ENCODE measurements at regions not wholly inside any gene's neighbourhood (a gene's known extent, or its start where the extent isn't known, plus 50 kb on each side); places are given as distances from the start of the nearest gene placed in this dataset.
A peak's percentile ranks its signal among the peaks of the same experiment; 100 is the strongest.

DNA sequence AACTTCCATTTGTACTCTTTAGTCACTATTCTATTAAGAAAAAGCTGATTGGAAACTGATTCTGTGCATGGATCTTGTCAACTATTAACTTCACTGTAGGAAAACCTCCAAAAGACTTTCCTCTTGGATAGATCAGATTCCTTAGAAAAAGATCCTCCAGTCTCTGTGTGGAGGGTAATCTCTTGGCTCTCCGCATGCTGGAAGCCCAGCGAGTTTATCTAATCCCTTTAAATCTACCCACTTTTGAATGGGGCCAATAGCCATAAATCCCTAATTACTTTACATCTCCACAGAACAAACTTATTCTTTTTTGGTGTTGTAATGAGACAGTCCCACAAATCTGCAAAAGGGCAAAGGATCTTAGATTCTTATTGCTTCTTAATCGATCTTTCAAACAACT is 1206.4 kb upstream of the ADGRL4 start:
- no peaks in the 10 kb centered on the region for H3K27me3 ChIP-seq (ENCODE audit: control insufficient read depth, insufficient read depth, low read length)
- H3K27ac ChIP-seq (ENCODE audit: low read depth, low read length): no peak overlapping the region
- H3K9ac ChIP-seq (ENCODE audit: low read depth, low read length): no peak overlapping the region
- H3K36me3 ChIP-seq (ENCODE audit: control insufficient read depth, insufficient read depth, low read length): no peaks in the 10 kb centered on the region
- no peak overlapping the region for H3K4me3 ChIP-seq (ENCODE audit: low read depth, low read length)
- H3K9me3 ChIP-seq (ENCODE audit: control insufficient read depth, insufficient read depth, low read length): no peaks in the 10 kb centered on the region
- no peaks in the 10 kb centered on the region; the same call in 1 of the 2 replicates for H3K4me1 ChIP-seq (ENCODE audit: control insufficient read depth, insufficient read depth, low read length)

DNA sequence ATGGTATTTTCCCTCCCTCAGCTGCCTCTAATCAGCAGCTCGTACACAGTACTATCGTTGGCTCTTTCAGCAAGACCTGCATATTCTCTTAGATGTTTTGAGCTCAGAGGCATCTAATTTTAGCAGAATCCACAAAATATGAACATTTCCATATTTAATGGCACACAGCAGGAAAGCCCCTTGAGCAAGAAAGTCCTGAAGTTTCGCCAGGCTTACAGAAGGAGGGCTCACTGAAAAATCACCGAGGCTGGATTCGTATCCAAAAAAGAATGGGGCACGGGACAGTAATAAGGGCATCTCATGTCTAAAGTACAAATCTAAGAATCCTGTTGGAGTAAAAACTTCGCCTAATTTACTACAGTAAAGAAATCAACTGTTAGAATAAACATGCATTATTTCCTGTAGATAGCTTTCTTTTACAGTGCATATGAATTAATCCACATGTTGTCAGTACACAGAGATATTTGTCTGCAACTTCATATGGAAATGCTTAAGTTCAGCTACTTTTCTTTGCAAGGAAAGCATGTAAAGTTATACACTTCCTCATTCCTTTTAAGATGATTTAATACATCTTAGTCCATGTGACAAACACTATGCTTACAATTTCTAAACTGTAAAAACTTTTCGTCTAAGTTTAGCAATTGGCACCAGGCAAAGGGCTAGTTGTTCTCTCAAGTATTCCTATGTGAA is 1205.3 kb upstream of the ADGRL4 start:
- no peak overlapping the region for H3K27ac ChIP-seq (ENCODE audit: low read depth, low read length)
- no peaks in the 10 kb centered on the region for H3K27me3 ChIP-seq (ENCODE audit: control insufficient read depth, insufficient read depth, low read length)
- H3K4me3 ChIP-seq (ENCODE audit: low read depth, low read length): no peak overlapping the region
- H3K9ac ChIP-seq (ENCODE audit: low read depth, low read length): no peak overlapping the region
- no peaks in the 10 kb centered on the region for H3K4me1 ChIP-seq (ENCODE audit: control insufficient read depth, insufficient read depth, low read length)
- H3K36me3 ChIP-seq (ENCODE audit: control insufficient read depth, insufficient read depth, low read length): no peaks in the 10 kb centered on the region
- H3K9me3 ChIP-seq (ENCODE audit: control insufficient read depth, insufficient read depth, low read length): no peaks in the 10 kb centered on the region

DNA sequence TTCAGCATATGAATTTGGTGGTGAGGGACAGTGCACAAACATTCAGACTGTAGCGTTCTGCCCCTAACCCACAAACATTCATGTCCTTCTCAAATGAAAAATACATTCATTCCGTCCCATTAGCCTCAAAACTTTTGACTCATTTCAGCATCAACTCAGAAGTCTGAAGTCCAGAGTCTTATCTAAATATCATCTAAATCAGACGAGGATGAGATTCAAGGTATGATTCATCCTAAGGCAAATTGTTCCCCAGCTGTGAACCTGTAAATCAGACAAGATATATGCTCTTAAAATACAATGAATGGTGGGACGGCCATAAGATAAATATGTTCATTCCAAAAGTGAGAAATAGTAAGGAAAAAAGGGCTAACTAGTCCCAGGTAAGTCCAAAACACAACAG is 1195.6 kb upstream of the ADGRL4 start:
- no peaks in the 10 kb centered on the region for H3K27me3 ChIP-seq (ENCODE audit: control insufficient read depth, insufficient read depth, low read length)
- H3K9me3 ChIP-seq (ENCODE audit: control insufficient read depth, insufficient read depth, low read length): no peaks in the 10 kb centered on the region
- no peaks in the 10 kb centered on the region for H3K4me1 ChIP-seq (ENCODE audit: control insufficient read depth, insufficient read depth, low read length)
- no peak overlapping the region for H3K9ac ChIP-seq (ENCODE audit: low read depth, low read length)
- no peaks in the 10 kb centered on the region for H3K36me3 ChIP-seq (ENCODE audit: control insufficient read depth, insufficient read depth, low read length)
- H3K4me3 ChIP-seq (ENCODE audit: low read depth, low read length): no peak overlapping the region
- no peak overlapping the region for H3K27ac ChIP-seq (ENCODE audit: low read depth, low read length)

DNA sequence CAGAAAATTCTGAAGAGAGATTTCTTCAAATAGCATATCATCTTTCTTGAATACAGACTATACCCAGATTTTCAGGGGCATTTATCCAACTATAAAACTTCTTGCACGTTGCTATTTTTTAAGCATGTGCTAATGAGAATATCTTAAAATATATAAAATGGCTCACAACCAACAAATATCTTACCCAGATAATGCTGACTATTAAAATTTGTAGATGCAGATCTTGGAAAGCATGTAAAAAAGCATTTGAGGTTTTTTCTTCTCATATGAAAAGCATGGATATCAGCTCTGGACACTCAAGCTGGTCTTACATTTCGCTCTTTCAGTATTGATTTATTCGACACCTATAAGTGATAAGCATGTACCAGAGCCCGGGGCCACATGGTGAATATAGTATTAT is 1187.7 kb upstream of the ADGRL4 start:
- Histone ChIP-seq H3K27ac (ENCODE audit: low read depth, low read length) (no peak overlapping the region), H3K4me3 (ENCODE audit: low read depth, low read length) (no peak overlapping the region), H3K36me3 (ENCODE audit: control insufficient read depth, insufficient read depth, low read length) (no peaks in the 10 kb centered on the region), H3K9me3 (ENCODE audit: control insufficient read depth, insufficient read depth, low read length) (no peaks in the 10 kb centered on the region), H3K27me3 (ENCODE audit: control insufficient read depth, insufficient read depth, low read length) (no peaks in the 10 kb centered on the region), H3K9ac (ENCODE audit: low read depth, low read length) (no peak overlapping the region), H3K4me1 (ENCODE audit: control insufficient read depth, insufficient read depth, low read length) (0 out of 2 replicates have a peak, but pooled peaks cover 3% of the 10 kb centered on the region)

GRCh38 chr1:80181418-80181817 is 1174.9 kb upstream of the ADGRL4 start:
- peak overlapping the region; percentile 77 for H3K27ac ChIP-seq (ENCODE audit: low read depth, low read length)
- no peaks in the 10 kb centered on the region for H3K27me3 ChIP-seq (ENCODE audit: control insufficient read depth, insufficient read depth, low read length)
- no peak overlapping the region for H3K4me3 ChIP-seq (ENCODE audit: low read depth, low read length)
- no peak overlapping the region for H3K9ac ChIP-seq (ENCODE audit: low read depth, low read length)
- no peaks in the 10 kb centered on the region for H3K9me3 ChIP-seq (ENCODE audit: control insufficient read depth, insufficient read depth, low read length)
- peaks cover 17% of the 10 kb centered on the region for H3K4me1 ChIP-seq (ENCODE audit: control insufficient read depth, insufficient read depth, low read length)
- no peaks in the 10 kb centered on the region for H3K36me3 ChIP-seq (ENCODE audit: control insufficient read depth, insufficient read depth, low read length)

DNA sequence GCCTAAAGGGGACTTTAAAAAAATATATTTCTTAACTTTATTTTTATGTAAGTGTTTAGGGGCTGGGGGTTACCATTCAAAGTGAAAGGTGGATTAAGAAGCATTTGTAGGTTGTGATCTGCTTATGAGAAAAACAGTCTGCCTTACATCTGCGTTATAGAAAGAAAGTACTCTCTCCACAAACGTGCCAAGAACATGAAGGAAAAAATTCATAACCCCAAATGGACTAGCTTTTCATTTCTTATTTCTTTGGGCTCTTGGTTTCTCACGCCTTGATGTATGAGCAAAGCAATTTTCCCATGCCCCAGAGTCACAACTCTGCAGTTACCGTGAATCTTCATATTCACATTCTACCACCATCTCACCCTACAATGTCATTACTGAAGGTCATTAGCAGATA is 1165.1 kb upstream of the ADGRL4 start:
- Histone ChIP-seq H3K4me1 (ENCODE audit: control insufficient read depth, insufficient read depth, low read length) (no peaks in the 10 kb centered on the region), H3K36me3 (ENCODE audit: control insufficient read depth, insufficient read depth, low read length) (no peaks in the 10 kb centered on the region), H3K27ac (ENCODE audit: low read depth, low read length) (no peak overlapping the region), H3K9me3 (ENCODE audit: control insufficient read depth, insufficient read depth, low read length) (no peaks in the 10 kb centered on the region), H3K4me3 (ENCODE audit: low read depth, low read length) (no peak overlapping the region), H3K27me3 (ENCODE audit: control insufficient read depth, insufficient read depth, low read length) (no peaks in the 10 kb centered on the region), H3K9ac (ENCODE audit: low read depth, low read length) (no peak overlapping the region)

GRCh38 chr1:80170811-80171485 is 1164.4 kb upstream of the ADGRL4 start:
- no peaks in the 10 kb centered on the region for H3K27me3 ChIP-seq (ENCODE audit: control insufficient read depth, insufficient read depth, low read length)
- no peaks in the 10 kb centered on the region for H3K4me1 ChIP-seq (ENCODE audit: control insufficient read depth, insufficient read depth, low read length)
- no peaks in the 10 kb centered on the region for H3K9me3 ChIP-seq (ENCODE audit: control insufficient read depth, insufficient read depth, low read length)
- no peak overlapping the region for H3K4me3 ChIP-seq (ENCODE audit: low read depth, low read length)
- no peaks in the 10 kb centered on the region for H3K36me3 ChIP-seq (ENCODE audit: control insufficient read depth, insufficient read depth, low read length)
- H3K9ac ChIP-seq (ENCODE audit: low read depth, low read length): no peak overlapping the region
- H3K27ac ChIP-seq (ENCODE audit: low read depth, low read length): no peak overlapping the region

GRCh38 chr1:80164150-80164549 is 1157.6 kb upstream of the ADGRL4 start:
- H3K9me3 ChIP-seq (ENCODE audit: control insufficient read depth, insufficient read depth, low read length): no peaks in the 10 kb centered on the region
- no peak overlapping the region for H3K9ac ChIP-seq (ENCODE audit: low read depth, low read length)
- H3K4me3 ChIP-seq (ENCODE audit: low read depth, low read length): no peak overlapping the region
- no peaks in the 10 kb centered on the region for H3K27me3 ChIP-seq (ENCODE audit: control insufficient read depth, insufficient read depth, low read length)
- no peak overlapping the region for H3K27ac ChIP-seq (ENCODE audit: low read depth, low read length)
- no peaks in the 10 kb centered on the region for H3K36me3 ChIP-seq (ENCODE audit: control insufficient read depth, insufficient read depth, low read length)
- H3K4me1 ChIP-seq (ENCODE audit: control insufficient read depth, insufficient read depth, low read length): peaks cover 4% of the 10 kb centered on the region; the same call in 1 of the 2 replicates

- H3K9me3 ChIP-seq (ENCODE audit: control insufficient read depth, insufficient read depth, low read length): no peaks in the 10 kb centered on the region
- no peak overlapping the region for H3K9ac ChIP-seq (ENCODE audit: low read depth, low read length)
- no peaks in the 10 kb centered on the region for H3K36me3 ChIP-seq (ENCODE audit: control insufficient read depth, insufficient read depth, low read length)
- H3K27ac ChIP-seq (ENCODE audit: low read depth, low read length): no peak overlapping the region
- peaks cover 4% of the 10 kb centered on the region; the same call in 1 of the 2 replicates for H3K4me1 ChIP-seq (ENCODE audit: control insufficient read depth, insufficient read depth, low read length)
- no peaks in the 10 kb centered on the region for H3K27me3 ChIP-seq (ENCODE audit: control insufficient read depth, insufficient read depth, low read length)
- no peak overlapping the region for H3K4me3 ChIP-seq (ENCODE audit: low read depth, low read length)
These were observed 1157.2 kb upstream of the ADGRL4 start for GRCh38 chr1:80163686-80164085.

DNA sequence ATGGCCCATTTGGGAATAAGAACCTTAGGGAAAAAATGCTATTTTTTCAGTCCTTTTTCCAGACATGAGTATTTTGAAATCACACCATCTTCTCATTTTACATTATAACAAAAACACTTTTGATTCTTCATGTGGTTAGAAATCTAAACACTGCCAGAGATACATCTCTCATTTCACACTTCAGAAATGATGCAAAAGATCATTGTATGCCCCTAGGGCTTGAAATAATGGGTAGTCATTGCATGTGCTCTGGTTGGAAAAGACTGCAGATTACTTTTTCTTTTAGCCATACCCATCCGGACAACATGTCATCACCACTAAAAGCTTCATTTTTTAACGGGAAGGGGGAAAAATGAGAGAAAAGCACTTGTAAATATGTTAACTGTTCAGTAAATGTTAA is 1152.2 kb upstream of the ADGRL4 start:
- H3K4me3 ChIP-seq (ENCODE audit: low read depth, low read length): no peak overlapping the region
- H3K36me3 ChIP-seq (ENCODE audit: control insufficient read depth, insufficient read depth, low read length): no peaks in the 10 kb centered on the region
- peaks cover 23% of the 10 kb centered on the region for H3K4me1 ChIP-seq (ENCODE audit: control insufficient read depth, insufficient read depth, low read length)
- no peak overlapping the region for H3K27ac ChIP-seq (ENCODE audit: low read depth, low read length)
- no peaks in the 10 kb centered on the region for H3K27me3 ChIP-seq (ENCODE audit: control insufficient read depth, insufficient read depth, low read length)
- H3K9ac ChIP-seq (ENCODE audit: low read depth, low read length): no peak overlapping the region
- H3K9me3 ChIP-seq (ENCODE audit: control insufficient read depth, insufficient read depth, low read length): no peaks in the 10 kb centered on the region

GRCh38 chr1:80158266-80158665 is 1151.7 kb upstream of the ADGRL4 start:
- H3K36me3 ChIP-seq (ENCODE audit: control insufficient read depth, insufficient read depth, low read length): no peaks in the 10 kb centered on the region
- no peak overlapping the region for H3K4me3 ChIP-seq (ENCODE audit: low read depth, low read length)
- H3K27ac ChIP-seq (ENCODE audit: low read depth, low read length): peak overlapping the region; percentile 46
- H3K4me1 ChIP-seq (ENCODE audit: control insufficient read depth, insufficient read depth, low read length): peaks cover 22% of the 10 kb centered on the region
- H3K27me3 ChIP-seq (ENCODE audit: control insufficient read depth, insufficient read depth, low read length): no peaks in the 10 kb centered on the region
- H3K9ac ChIP-seq (ENCODE audit: low read depth, low read length): no peak overlapping the region
- H3K9me3 ChIP-seq (ENCODE audit: control insufficient read depth, insufficient read depth, low read length): no peaks in the 10 kb centered on the region

Data from HUES48 (cell line).